Activated naive CD8-positive, alpha-beta T cell treated with anti-CD3 and anti-CD28 coated beads, Interleukin-2, amount 10 ng/mL, durations not matched to agents 7 days and 5 days (primary cell): ENCODE measurements at regions not wholly inside any gene's neighbourhood (a gene's known extent, or its start where the extent isn't known, plus 50 kb on each side); places are given as distances from the start of the nearest gene placed in this dataset.
"Not testable (repeated sequence)": the region's sequence is repeated elsewhere in the genome, so short reads cannot be mapped to it uniquely, and the experiment has no call there.

Experiments
- ATAC-seq: fragments of 150-1000 bp; cut with Tn5 transposase; one replicate; pipeline ENCODE4 v1.10.0; 2021; ENCODE audit warnings: low read depth, moderate library complexity
- POLR2A ChIA-PET: fragments of 350-600 bp; sonication (Branson Sonifier 250); formaldehyde crosslinking; loops from one replicate; lab custom pipeline; 2021; ENCODE audit warnings: antibody characterized with exemption; lab: Charles Lee
- DNase-seq: peaks from one replicate; pipeline ENCODE4 v3.0.0; 2021
- H3K27ac Mint-ChIP-seq: one replicate; pipeline ENCODE4 v1.8.0; 2022; ENCODE audit warnings: mild to moderate bottlenecking, mixed read lengths
- H3K27me3 Mint-ChIP-seq: one replicate; pipeline ENCODE4 v1.8.0; 2022; ENCODE audit warnings: mild to moderate bottlenecking, moderate library complexity, mixed read lengths
- H3K36me3 Mint-ChIP-seq: one replicate; pipeline ENCODE4 v1.8.0; 2021; ENCODE audit warnings: mild to moderate bottlenecking, mixed read lengths
- H3K4me1 Mint-ChIP-seq: one replicate; pipeline ENCODE4 v1.8.0; 2021; ENCODE audit warnings: mixed read lengths
- H3K4me3 Mint-ChIP-seq: one replicate; pipeline ENCODE4 v1.8.0; 2022; ENCODE audit warnings: mild to moderate bottlenecking, moderate library complexity, mixed read lengths
- H3K9me3 Mint-ChIP-seq: one replicate; pipeline ENCODE4 v1.8.0; 2021; ENCODE audit warnings: mixed read lengths

DNA sequence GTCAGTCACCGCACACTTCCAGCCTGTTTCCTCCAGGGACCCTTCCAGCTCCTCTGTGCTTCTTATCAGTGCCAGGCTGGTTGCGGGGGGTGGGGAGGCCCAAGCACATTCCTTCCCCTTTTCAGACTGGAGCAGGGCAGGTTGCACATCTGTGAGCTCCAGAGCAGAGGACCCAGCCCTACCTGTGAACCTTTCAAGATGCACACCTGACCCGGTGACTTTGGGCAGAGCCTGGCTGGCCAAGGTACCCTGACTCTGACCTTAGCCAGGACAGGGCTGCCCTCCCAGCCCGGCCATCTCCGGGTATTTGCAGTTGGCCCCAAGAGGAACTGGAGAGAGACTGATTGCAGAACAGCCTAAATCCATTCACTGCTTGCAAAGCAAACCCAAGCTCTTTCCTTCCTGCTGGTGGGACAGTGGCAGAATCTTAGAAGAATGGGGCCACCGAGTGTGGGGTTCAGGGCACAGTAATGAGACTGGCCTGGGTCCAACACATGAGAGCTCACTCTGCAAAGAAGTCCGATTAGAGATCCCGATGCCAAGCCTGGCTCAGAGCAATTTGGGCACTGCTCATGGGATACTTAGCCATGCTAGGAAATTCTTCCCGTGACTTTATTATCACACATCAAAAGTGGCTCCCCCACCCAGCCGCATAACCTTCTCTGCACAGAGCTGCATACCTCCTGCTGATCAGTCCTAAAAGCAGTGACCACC is 64.7 kb upstream of the CCND1 start:
- ATAC-seq (no peak), DNase-seq (no peak)
- POLR2A ChIA-PET: no interaction called here
- H3K27ac Mint-ChIP-seq: no peak overlapping the region
- H3K27me3 Mint-ChIP-seq: peaks cover 34% of the 10 kb centered on the region
- no peaks in the 10 kb centered on the region for H3K36me3 Mint-ChIP-seq
- H3K9me3 Mint-ChIP-seq: no peaks in the 10 kb centered on the region
- H3K4me3 Mint-ChIP-seq: no peak overlapping the region
- no peaks in the 10 kb centered on the region for H3K4me1 Mint-ChIP-seq

GRCh38 chr11:69578167-69578566 is 62.8 kb upstream of the CCND1 start:
- POLR2A ChIA-PET: no interaction called here
- H3K27ac Mint-ChIP-seq: no peak overlapping the region
- H3K4me1 Mint-ChIP-seq: no peaks in the 10 kb centered on the region
- no peak overlapping the region for H3K4me3 Mint-ChIP-seq
- H3K27me3 Mint-ChIP-seq: peaks cover 44% of the 10 kb centered on the region
- H3K36me3 Mint-ChIP-seq: no peaks in the 10 kb centered on the region
- ATAC-seq (no peak), DNase-seq (no peak)
- no peaks in the 10 kb centered on the region for H3K9me3 Mint-ChIP-seq

- no peaks in the 10 kb centered on the region for H3K4me1 Mint-ChIP-seq
- H3K27ac Mint-ChIP-seq: no peak overlapping the region
- POLR2A ChIA-PET: no interaction called here
- no peak for ATAC-seq
- H3K36me3 Mint-ChIP-seq: no peaks in the 10 kb centered on the region
- no peaks in the 10 kb centered on the region for H3K9me3 Mint-ChIP-seq
- H3K4me3 Mint-ChIP-seq: no peak overlapping the region
- peaks cover 48% of the 10 kb centered on the region for H3K27me3 Mint-ChIP-seq
- DNase-seq: no peak
These were observed 60.4 kb upstream of the CCND1 start for GRCh38 chr11:69580529-69580928.

DNA sequence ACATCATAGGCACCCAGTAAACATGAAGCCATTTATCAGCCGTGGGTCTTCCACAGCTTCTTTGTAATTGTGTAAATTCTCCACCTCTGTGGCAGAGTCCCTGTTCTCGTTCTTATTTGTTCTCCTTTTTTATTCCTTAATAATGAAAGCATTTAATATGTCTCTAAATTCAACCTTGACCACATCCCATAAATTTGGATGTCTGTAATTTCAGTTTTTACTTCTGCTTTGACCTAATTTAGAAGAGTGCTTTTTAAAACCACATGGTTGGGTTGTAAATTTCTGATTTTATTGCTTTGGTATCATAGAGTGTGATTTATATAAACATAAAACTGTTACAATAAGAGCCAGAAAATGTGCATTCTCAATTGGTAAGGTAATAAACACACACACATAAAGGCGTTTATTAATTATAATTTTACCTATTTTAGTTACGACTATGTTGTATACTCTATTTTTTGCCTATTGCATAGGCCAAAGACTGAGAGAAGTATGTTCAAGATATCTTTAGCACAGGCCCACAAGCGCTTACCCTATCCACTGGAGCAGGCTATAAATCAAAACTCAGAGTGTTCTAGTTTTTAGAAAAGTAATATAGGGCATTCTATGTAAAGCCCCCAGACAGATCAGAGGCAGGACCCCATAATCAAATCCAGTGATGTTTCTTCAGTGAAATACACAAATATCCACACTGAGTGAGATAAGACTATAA is 58.0 kb upstream of the CCND1 start:
- POLR2A ChIA-PET: no interaction called here
- peaks cover 28% of the 10 kb centered on the region for H3K27me3 Mint-ChIP-seq

DNA sequence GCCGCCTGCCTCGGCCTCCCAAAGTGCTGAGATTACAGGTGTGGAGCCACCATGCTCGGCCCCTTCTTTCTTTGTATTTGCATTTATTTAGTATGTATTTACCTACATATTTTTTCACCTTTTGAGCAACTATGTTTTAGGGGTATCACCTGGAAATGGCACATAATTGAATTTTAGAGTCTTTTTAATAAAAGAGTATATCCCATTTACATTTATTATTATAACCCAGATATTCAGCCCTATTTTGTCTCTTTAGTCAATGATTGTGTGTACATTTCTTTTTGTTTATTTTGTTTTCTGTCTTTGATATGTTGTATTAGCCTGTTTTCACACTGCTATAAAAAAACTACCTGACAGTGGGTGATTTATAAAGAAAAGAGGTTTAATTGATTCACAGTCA is 56.8 kb upstream of the CCND1 start:
- no peak for DNase-seq
- no peak for ATAC-seq
- H3K27me3 Mint-ChIP-seq: peaks cover 29% of the 10 kb centered on the region
- no peaks in the 10 kb centered on the region for H3K36me3 Mint-ChIP-seq
- H3K4me3 Mint-ChIP-seq: no peak overlapping the region
- no peak overlapping the region for H3K27ac Mint-ChIP-seq
- no peaks in the 10 kb centered on the region for H3K9me3 Mint-ChIP-seq
- POLR2A ChIA-PET: no interaction called here
- no peaks in the 10 kb centered on the region for H3K4me1 Mint-ChIP-seq

More for the DNA sequence above, 58.0 kb upstream of the CCND1 start:
- H3K27ac Mint-ChIP-seq: no peak overlapping the region
- no peaks in the 10 kb centered on the region for H3K9me3 Mint-ChIP-seq
- H3K4me3 Mint-ChIP-seq: no peak overlapping the region
- no peaks in the 10 kb centered on the region for H3K36me3 Mint-ChIP-seq
- no peak for DNase-seq
- no peak for ATAC-seq
- H3K4me1 Mint-ChIP-seq: no peaks in the 10 kb centered on the region

DNA sequence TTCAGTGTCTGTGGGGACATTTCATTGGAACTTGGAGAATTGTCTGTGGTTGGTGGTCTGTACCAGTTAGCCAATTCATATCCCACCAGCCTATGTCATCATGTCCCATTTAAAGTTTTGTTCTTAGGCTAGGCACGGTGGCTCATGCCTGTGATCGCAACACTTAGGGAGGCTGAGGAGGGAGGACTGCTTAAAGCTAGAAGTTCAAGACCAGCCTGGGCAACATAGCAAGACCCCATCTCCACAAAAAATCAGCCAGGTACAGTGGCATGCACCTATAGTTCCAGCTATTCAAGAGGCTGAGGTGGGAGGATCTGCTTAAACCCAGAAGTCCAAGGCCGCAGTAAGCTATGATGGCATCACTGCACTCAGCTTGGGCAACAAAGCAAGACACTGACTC is 55.6 kb upstream of the CCND1 start:
- no peak overlapping the region for H3K4me3 Mint-ChIP-seq
- no peaks in the 10 kb centered on the region for H3K4me1 Mint-ChIP-seq
- H3K36me3 Mint-ChIP-seq: no peaks in the 10 kb centered on the region
- H3K27ac Mint-ChIP-seq: no peak overlapping the region
- peaks cover 34% of the 10 kb centered on the region for H3K27me3 Mint-ChIP-seq
- DNase-seq (no peak), ATAC-seq (no peak)
- H3K9me3 Mint-ChIP-seq: no peaks in the 10 kb centered on the region
- POLR2A ChIA-PET: no interaction called here

DNA sequence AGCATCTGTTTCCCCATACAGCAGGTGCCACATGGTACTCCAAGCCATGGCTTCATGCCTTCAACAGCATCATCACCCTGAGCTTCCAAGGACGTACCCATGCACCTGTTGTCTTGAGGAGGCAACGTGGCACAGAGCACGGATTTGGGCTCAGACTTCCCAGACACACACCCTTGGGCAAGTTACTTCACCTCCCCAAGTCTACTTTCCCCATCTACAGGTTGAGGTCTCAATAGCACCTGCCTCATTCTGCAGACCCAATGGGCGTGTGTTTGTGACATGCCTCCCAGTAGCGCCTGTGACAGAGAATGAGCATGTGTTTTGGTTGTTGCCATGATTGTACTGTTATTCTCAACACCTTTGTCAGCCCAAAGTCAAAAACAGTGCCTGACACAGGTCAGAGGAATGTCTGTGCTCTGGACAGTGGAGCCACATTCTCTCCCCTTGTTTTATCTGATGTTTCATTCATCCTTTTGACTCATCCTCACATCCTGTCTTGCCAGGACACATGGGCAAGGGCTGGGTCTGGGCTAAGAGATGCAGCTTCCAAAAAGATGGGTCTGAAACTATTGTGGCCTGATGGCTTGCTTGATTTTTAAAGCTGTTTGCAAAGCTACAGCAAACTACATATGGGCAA is 53.4 kb upstream of the CCND1 start:
- Mint-ChIP-seq H3K27me3 (peaks cover 29% of the 10 kb centered on the region), H3K36me3 (no peaks in the 10 kb centered on the region), H3K27ac (no peak overlapping the region), H3K4me1 (no peaks in the 10 kb centered on the region), H3K9me3 (no peaks in the 10 kb centered on the region), H3K4me3 (no peak overlapping the region)
- ATAC-seq (no peak), DNase-seq (no peak)
- POLR2A ChIA-PET: no interaction called here

- DNase-seq (no peak), ATAC-seq (no peak)
- no peak overlapping the region for H3K4me3 Mint-ChIP-seq
- no peaks in the 10 kb centered on the region for H3K4me1 Mint-ChIP-seq
- POLR2A ChIA-PET: no interaction called here
- peaks cover 22% of the 10 kb centered on the region for H3K27me3 Mint-ChIP-seq
- no peaks in the 10 kb centered on the region for H3K9me3 Mint-ChIP-seq
- no peaks in the 10 kb centered on the region for H3K36me3 Mint-ChIP-seq
- H3K27ac Mint-ChIP-seq: no peak overlapping the region
These were observed 52.7 kb upstream of the CCND1 start for GRCh38 chr11:69588270-69588669.

DNA sequence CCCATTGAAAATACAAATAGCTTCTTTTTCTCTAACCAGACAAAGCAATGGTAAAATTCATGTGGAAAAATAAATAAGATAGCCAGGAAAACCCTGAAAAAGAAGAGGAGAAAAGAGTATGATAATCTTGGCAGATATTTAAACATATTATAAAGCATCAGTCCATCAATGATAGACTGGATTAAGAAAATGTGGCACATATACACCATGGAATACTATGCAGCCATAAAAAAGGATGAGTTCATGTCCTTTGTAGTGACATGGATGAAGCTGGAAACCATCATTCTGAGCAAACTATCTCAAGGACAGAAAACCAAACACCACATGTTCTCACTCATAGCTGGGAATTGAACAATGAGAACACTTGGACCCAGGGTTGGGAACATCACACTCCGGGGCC is 50.9 kb upstream of the CCND1 start:
- H3K9me3 Mint-ChIP-seq, H3K4me1 Mint-ChIP-seq, H3K27ac Mint-ChIP-seq, H3K36me3 Mint-ChIP-seq, H3K4me3 Mint-ChIP-seq, DNase-seq, POLR2A ChIA-PET, ATAC-seq: not testable (repeated sequence)
- peaks cover 15% of the 10 kb centered on the region for H3K27me3 Mint-ChIP-seq
